K562 (cell line): ENCODE measurements at regions not wholly inside any gene's neighbourhood (a gene's known extent, or its start where the extent isn't known, plus 50 kb on each side); places are given as distances from the start of the nearest gene placed in this dataset.

ENCODE experiments used
- ATAC-seq: fragments of 200-7000 bp; cut with Tn5 transposase; 3 replicates; pipeline ENCODE4 v1.9.1; 2020; ENCODE audit warnings: moderate library complexity
- BruUV-seq: library from RNA; stranded (reverse); fragments of 400-500 nt; replicated peaks from 2 replicates; lab custom pipeline; 2021; lab: Mats Ljungman, UMichigan
- CTCF ChIA-PET: fragments of 300-600 bp; formaldehyde crosslinking; extraction: SDS; loops from one replicate; lab custom pipeline; 2021; ENCODE audit warnings: low intra/inter-chr PET ratio; lab: Yijun Ruan, JAX
- POLR2A ChIA-PET: fragments of 300-600, 350-650 bp; sonication (Branson Sonifier 250); formaldehyde crosslinking; extraction: SDS; loops from one replicate; lab custom pipeline; 2021; ENCODE audit warnings: antibody characterized with exemption, inconsistent platforms; lab: Yijun Ruan, JAX
- DNase-seq, 4 experiments: peaks; one replicate each; pipeline versions ENCODE4 v3.0.0 to v3.0.0-alpha.2; 2011 to 2018; ENCODE audit warnings: low spot score in 3 of 4, mixed read lengths in 3 of 4; ENCODE audit errors: extremely low read depth in 1 of 4
- FAIRE-seq: peaks from 2 replicates; lab custom pipeline; 2011; peaks lifted over from hg19 to GRCh38; lab: Jason Lieb, UNC
- H2AFZ ChIP-seq: 2 replicates; pipeline ENCODE4 v1.6.0; 2011; ENCODE audit warnings: low read depth, low read length, control low read depth, inconsistent platforms
- H3K27ac ChIP-seq: fragments of 200-600 bp; 3 replicates; pipeline ENCODE4 v1.8.0; 2011; ENCODE audit warnings: low read depth, mild to moderate bottlenecking, control low read depth, inconsistent platforms, low read length, moderate library complexity, mixed read lengths; ENCODE audit errors: extremely low read depth
- H3K27me3 ChIP-seq, 2 experiments: fragments of 300-600 bp in 1 of 2; 2 replicates in 1 of 2; 3 replicates in 1 of 2; pipeline versions ENCODE4 v1.6.0 to v1.8.0; 2011; ENCODE audit warnings: inconsistent platforms in 2 of 2, low read length in 2 of 2, mild to moderate bottlenecking in 1 of 2, mixed read lengths in 1 of 2, moderate library complexity in 1 of 2; ENCODE audit not compliant: control insufficient read depth in 2 of 2, insufficient read depth in 2 of 2
- H3K36me3 ChIP-seq: fragments of 300-600 bp; 3 replicates; pipeline ENCODE4 v1.8.0; 2011; ENCODE audit warnings: mild to moderate bottlenecking, low read length, inconsistent platforms; ENCODE audit not compliant: control insufficient read depth, insufficient read depth
- H3K4me1 ChIP-seq, 2 experiments: fragments of 200-600 bp in 1 of 2; replicated peaks in 1 of 2; 2 replicates in 1 of 2; 3 replicates in 1 of 2; pipeline versions ENCODE4 v1.5.1 to v1.8.0; 2011; ENCODE audit warnings: inconsistent platforms in 2 of 2, low read length in 2 of 2, mild to moderate bottlenecking in 1 of 2, mixed read lengths in 1 of 2, moderate library complexity in 1 of 2; ENCODE audit not compliant: control insufficient read depth in 2 of 2, insufficient read depth in 2 of 2
- H3K4me2 ChIP-seq: 2 replicates; pipeline ENCODE4 v1.6.1; 2011; ENCODE audit warnings: low read length, control low read depth, inconsistent platforms, mixed read lengths; ENCODE audit not compliant: insufficient read depth
- H3K4me3 ChIP-seq: fragments of 200-600 bp; sonication (generic), shearing (Covaris generic); 2 replicates; pipeline ENCODE4 v1.5.1; 2016; ENCODE audit warnings: control low read depth, inconsistent platforms
- H3K79me2 ChIP-seq: fragments of 200-600 bp; 3 replicates; pipeline ENCODE4 v1.8.0; 2011; ENCODE audit warnings: low read length, inconsistent platforms; ENCODE audit not compliant: control insufficient read depth, insufficient read depth
- H3K9ac ChIP-seq, 2 experiments: 2 replicates each; pipeline versions ENCODE4 v1.6.0 to v1.6.1; 2011; ENCODE audit warnings: low read depth in 2 of 2, low read length in 2 of 2, control low read depth in 1 of 2, inconsistent platforms in 1 of 2, mild to moderate bottlenecking in 1 of 2, mixed read lengths in 1 of 2; ENCODE audit not compliant: insufficient read depth in 1 of 2
- H3K9me1 ChIP-seq: one replicate; pipeline ENCODE4 v1.6.0; 2011; ENCODE audit warnings: inconsistent platforms, mild to moderate bottlenecking, low read length, moderate library complexity; ENCODE audit not compliant: control insufficient read depth, insufficient read depth
- H3K9me3 ChIP-seq: replicated peaks from 2 replicates; pipeline ENCODE4 v1.5.1; 2011; ENCODE audit warnings: low read depth, low read length, inconsistent platforms; ENCODE audit not compliant: control insufficient read depth, insufficient read depth
- H4K20me1 ChIP-seq: replicated peaks from 2 replicates; pipeline ENCODE4 v1.6.1; 2011; ENCODE audit warnings: low read length, inconsistent platforms, mixed read lengths; ENCODE audit not compliant: control insufficient read depth, insufficient read depth
- ATF2 ChIP-seq: sonication (generic); formaldehyde crosslinking; IDR thresholded peaks from 2 replicates; pipeline ENCODE4 v1.8.1; 2022; ENCODE audit warnings: missing genetic modification reagents
- CEBPG ChIP-seq, 3 experiments: fragments of 200-800 bp in 1 of 3; sonication (Bioruptor generic) in 1 of 3; sonication (generic) in 1 of 3; formaldehyde crosslinking in 1 of 3; IDR thresholded peaks in 2 of 3; conservative IDR thresholded peaks in 1 of 3; 2 replicates each; pipeline versions ENCODE4 v1.6.1 to v1.8.0; 2016 to 2022; ENCODE audit warnings: missing compliant biosample characterization in 2 of 3, missing genetic modification characterization in 2 of 3, mild to moderate bottlenecking in 1 of 3, missing genetic modification reagents in 1 of 3
- ELF2 ChIP-seq: fragments of 250-450 bp; sonication (Bioruptor Pico); IDR thresholded peaks from 2 replicates; pipeline ENCODE4 v1.5.0; 2021; ENCODE audit warnings: mild to moderate bottlenecking
- MEF2D ChIP-seq: conservative IDR thresholded peaks from 2 replicates; pipeline ENCODE4 v1.6.1; 2016; ENCODE audit warnings: low read depth, missing genetic modification characterization, missing compliant biosample characterization
- WGBS: fragments of 100-300 bp; shearing (Covaris generic); methylation state at CpG from one replicate; pipeline ENCODE4 v1.1.6; 2016; ENCODE audit warnings: low coverage, mixed read lengths; ENCODE audit not compliant: insufficient coverage; ENCODE audit errors: missing lambda C conversion rate; 5-methylcytosine and 5-hydroxymethylcytosine counted together
- in situ Hi-C: fragments of 300-500 bp; cut with MboI; formaldehyde crosslinking; loops from 4 replicates; pipeline ENCODE4 v1.15.0; 2018; ENCODE audit warnings: inconsistent platforms, mixed read lengths
- intact Hi-C: fragments of 100-400 bp; cut with micrococcal nuclease; formaldehyde crosslinking; loops from 2 replicates; pipeline ENCODE4 v1.14.2; 2022

GRCh38 chr1:79501153-79501552 is 494.6 kb upstream of the ADGRL4 start:
- POLR2A ChIA-PET = no interaction called here
- Histone ChIP-seq H3K4me1 (no peaks in the 10 kb centered on the region), H3K9ac (no peak overlapping the region)
- no peak for TF ChIP-seq MEF2D (tag)
- TF ChIP-seq CEBPG (CRISPR knock-in tag; IDR thresholded peaks at IDR 0.05) = no peak
- peak in 1 of 2 experiments; percentile 65; a peak in 2 of 4 replicates for TF ChIP-seq CEBPG (tag; conservative IDR thresholded peaks at IDR 0.05 in 1 of 2, IDR thresholded peaks at IDR 0.05 in 1 of 2)
- TF ChIP-seq, all 486 proteins: peak for 1
- Histone ChIP-seq H3K27ac (no peak overlapping the region), H4K20me1 (no peaks in the 10 kb centered on the region), H3K4me3 (no peak overlapping the region), H3K27me3 (no peaks in the 10 kb centered on the region), H3K36me3 (no peaks in the 10 kb centered on the region), H2AFZ (no peak overlapping the region), H3K4me2 (no peak overlapping the region), H3K79me2 (no peaks in the 10 kb centered on the region), H3K9me1 (no peaks in the 10 kb centered on the region), H3K9me3 (no peaks in the 10 kb centered on the region)
- in situ Hi-C loops = no loop called here
- BruUV-seq = no TSS peak
- ATAC-seq (no peak), FAIRE-seq (no peak), DNase-seq (no peak)
- intact Hi-C loops = no loop called here
- CTCF ChIA-PET = no interaction called here
- 10% methylated on average over 3 of the region's 3 CpGs for WGBS

GRCh38 chr1:79499541-79499940 is 493.0 kb upstream of the ADGRL4 start:
- H3K36me3 ChIP-seq = no peaks in the 10 kb centered on the region
- 0% methylated on average over 1 of the region's 1 CpG for WGBS
- DNase-seq (no peak), FAIRE-seq (no peak), ATAC-seq (no peak)
- H4K20me1 ChIP-seq = no peaks in the 10 kb centered on the region
- intact Hi-C loops (no loop called here), in situ Hi-C loops (no loop called here)
- no peaks in the 10 kb centered on the region for H3K9me3 ChIP-seq
- no peaks in the 10 kb centered on the region for H3K4me1 ChIP-seq
- no peak overlapping the region for H3K9ac ChIP-seq
- BruUV-seq = no TSS peak
- ChIA-PET POLR2A (no interaction called here), CTCF (no interaction called here)
- H3K9me1 ChIP-seq = no peaks in the 10 kb centered on the region
- no peak overlapping the region for H2AFZ ChIP-seq
- H3K27me3 ChIP-seq = no peaks in the 10 kb centered on the region
- H3K79me2 ChIP-seq = no peaks in the 10 kb centered on the region
- H3K4me2 ChIP-seq = no peak overlapping the region
- H3K4me3 ChIP-seq = no peak overlapping the region
- no peak for TF ChIP-seq ELF2 (CRISPR knock-in tag)
- TF ChIP-seq ATF2 = no peak
- no peak overlapping the region for H3K27ac ChIP-seq
